Testis (tissue), 2 donors: ENCODE measurements at regions not wholly inside any gene's neighbourhood (a gene's known extent, or its start where the extent isn't known, plus 50 kb on each side); places are given as distances from the start of the nearest gene placed in this dataset.

ENCODE experiments used
- POLR2A ChIP-seq: fragments of 450-650 bp; IDR thresholded peaks from one replicate; pipeline ENCODE4 v1.6.1; 2017; ENCODE audit warnings: antibody characterized with exemption, mild to moderate bottlenecking, moderate library complexity
- TF ChIP-seq, protein P1 (sequence below), 3 experiments: fragments of 450-650 bp in 2 of 3; fragments of 200-600 bp in 1 of 3; sonication (generic) in 1 of 3; IDR thresholded peaks; one replicate each; pipeline ENCODE4 v1.5.1; 2016 to 2019; ENCODE audit warnings: antibody characterized with exemption in 3 of 3, mild to moderate bottlenecking in 2 of 3, moderate library complexity in 1 of 3

DNA sequence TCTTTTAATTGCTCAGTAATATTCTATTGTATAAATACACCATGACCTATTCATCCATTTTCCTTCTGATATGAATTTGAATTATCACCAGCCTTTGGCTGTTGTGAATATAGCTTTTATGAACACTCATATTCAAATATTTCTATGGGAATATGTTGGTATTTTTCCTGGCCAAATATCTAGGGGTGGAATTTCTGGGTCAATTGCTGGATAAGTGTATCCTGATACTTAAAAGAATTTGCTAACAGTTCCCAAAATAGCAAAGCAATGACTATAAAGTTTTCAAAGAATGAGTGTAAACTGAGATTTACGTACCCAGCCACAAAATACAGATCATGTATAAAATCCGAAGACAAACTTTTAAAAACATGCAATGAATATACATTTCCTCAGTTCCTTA lies 148.7 kb upstream of the CLEC14A start:
- TF ChIP-seq POLR2A, result no peak
- TF ChIP-seq, protein P1, sequence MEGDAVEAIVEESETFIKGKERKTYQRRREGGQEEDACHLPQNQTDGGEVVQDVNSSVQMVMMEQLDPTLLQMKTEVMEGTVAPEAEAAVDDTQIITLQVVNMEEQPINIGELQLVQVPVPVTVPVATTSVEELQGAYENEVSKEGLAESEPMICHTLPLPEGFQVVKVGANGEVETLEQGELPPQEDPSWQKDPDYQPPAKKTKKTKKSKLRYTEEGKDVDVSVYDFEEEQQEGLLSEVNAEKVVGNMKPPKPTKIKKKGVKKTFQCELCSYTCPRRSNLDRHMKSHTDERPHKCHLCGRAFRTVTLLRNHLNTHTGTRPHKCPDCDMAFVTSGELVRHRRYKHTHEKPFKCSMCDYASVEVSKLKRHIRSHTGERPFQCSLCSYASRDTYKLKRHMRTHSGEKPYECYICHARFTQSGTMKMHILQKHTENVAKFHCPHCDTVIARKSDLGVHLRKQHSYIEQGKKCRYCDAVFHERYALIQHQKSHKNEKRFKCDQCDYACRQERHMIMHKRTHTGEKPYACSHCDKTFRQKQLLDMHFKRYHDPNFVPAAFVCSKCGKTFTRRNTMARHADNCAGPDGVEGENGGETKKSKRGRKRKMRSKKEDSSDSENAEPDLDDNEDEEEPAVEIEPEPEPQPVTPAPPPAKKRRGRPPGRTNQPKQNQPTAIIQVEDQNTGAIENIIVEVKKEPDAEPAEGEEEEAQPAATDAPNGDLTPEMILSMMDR (IDR thresholded peaks at IDR 0.05), result no peak
